Liver (tissue), 2 donors: ENCODE measurements at regions not wholly inside any gene's neighbourhood (a gene's known extent, or its start where the extent isn't known, plus 50 kb on each side); places are given as distances from the start of the nearest gene placed in this dataset.

Experiments
- CTCF ChIP-seq: fragments of 150-350 bp; IDR thresholded peaks from 2 replicates; pipeline ENCODE4 v1.5.1; 2017; ENCODE audit warnings: improper control_type of control experiment, low read depth, low read length; ENCODE audit not compliant: missing input control
- MAX ChIP-seq: IDR thresholded peaks from 2 replicates; pipeline ENCODE4 v1.6.1; 2016; ENCODE audit warnings: antibody characterized with exemption
- ZBTB33 ChIP-seq: IDR thresholded peaks from 2 replicates; pipeline ENCODE4 v1.6.1; 2016; ENCODE audit warnings: antibody characterized with exemption
- donor health status: healthy.

- TF ChIP-seq CTCF (no peak), MAX (no peak), ZBTB33 (no peak)
Measured at GRCh38 chr5:142484821-142485387, 160.1 kb upstream of the SPRY4 start.
